OCI-LY1 (cell line): ENCODE measurements at regions not wholly inside any gene's neighbourhood (a gene's known extent, or its start where the extent isn't known, plus 50 kb on each side); places are given as distances from the start of the nearest gene placed in this dataset.

ENCODE experiments used
- H2AFZ ChIP-seq: fragments of 200-600 bp; sonication (generic), shearing (Covaris generic); 2 replicates; pipeline ENCODE4 v1.6.0; 2014; ENCODE audit warnings: antibody characterized with exemption, mild to moderate bottlenecking, low read length
- H3F3A ChIP-seq: fragments of 200-600 bp; sonication (generic), shearing (Covaris generic); 2 replicates; pipeline ENCODE4 v1.6.0; 2014; ENCODE audit warnings: mild to moderate bottlenecking, antibody characterized with exemption, low read length, moderate library complexity; ENCODE audit not compliant: insufficient read depth
- H3K27ac ChIP-seq: fragments of 200-600 bp; sonication (generic); 2 replicates; pipeline ENCODE4 v1.5.1; 2014; ENCODE audit warnings: low read length, mixed run types, mild to moderate bottlenecking, low read depth; ENCODE audit not compliant: poor library complexity, severe bottlenecking
- H3K27me3 ChIP-seq: fragments of 200-600 bp; sonication (generic); 2 replicates; pipeline ENCODE4 v1.6.0; 2014; ENCODE audit warnings: antibody characterized with exemption, mild to moderate bottlenecking, low read length, moderate library complexity; ENCODE audit not compliant: insufficient read depth
- H3K36me3 ChIP-seq: fragments of 200-600 bp; sonication (generic); 2 replicates; pipeline ENCODE4 v1.6.1; 2014; ENCODE audit warnings: mild to moderate bottlenecking, antibody characterized with exemption, low read length, moderate library complexity, mixed read lengths; ENCODE audit not compliant: insufficient read depth
- H3K4me1 ChIP-seq: fragments of 200-600 bp; sonication (generic); 2 replicates; pipeline ENCODE4 v1.5.1; 2014; ENCODE audit warnings: mild to moderate bottlenecking, low read length, moderate library complexity; ENCODE audit not compliant: insufficient read depth, severe bottlenecking
- H3K4me2 ChIP-seq: fragments of 200-600 bp; sonication (generic), shearing (Covaris generic); 2 replicates; pipeline ENCODE4 v1.6.1; 2014; ENCODE audit warnings: low read length
- H3K4me3 ChIP-seq: fragments of 200-600 bp; sonication (generic); 2 replicates; pipeline ENCODE4 v1.5.1; 2014; ENCODE audit warnings: low read length, low read depth, mild to moderate bottlenecking, mixed read lengths; ENCODE audit not compliant: poor library complexity, severe bottlenecking
- H3K79me2 ChIP-seq: fragments of 200-600 bp; shearing (Covaris generic); 2 replicates; pipeline ENCODE4 v1.6.1; 2016; ENCODE audit warnings: mixed run types, low read length, mixed read lengths; ENCODE audit not compliant: insufficient read depth
- H3K9ac ChIP-seq: fragments of 200-600 bp; sonication (generic), shearing (Covaris generic); 2 replicates; pipeline ENCODE4 v1.6.1; 2014; ENCODE audit warnings: mild to moderate bottlenecking, low read length, mixed read lengths
- H3K9me2 ChIP-seq: fragments of 200-600 bp; sonication (generic), shearing (Covaris generic); 2 replicates; pipeline ENCODE4 v1.6.1; 2014; ENCODE audit warnings: low read depth, mild to moderate bottlenecking, low read length, mixed read lengths
- H3K9me3 ChIP-seq: fragments of 200-600 bp; shearing (Covaris generic); 2 replicates; pipeline ENCODE4 v1.6.1; 2014; ENCODE audit warnings: low read length, mixed read lengths
- H4K20me1 ChIP-seq: fragments of 200-600 bp; sonication (generic), shearing (Covaris generic); 2 replicates; pipeline ENCODE4 v1.6.0; 2016; ENCODE audit warnings: mild to moderate bottlenecking, low read length; ENCODE audit not compliant: insufficient read depth
- CTCF ChIP-seq: fragments of 200-600 bp; sonication (generic), shearing (Covaris generic); IDR thresholded peaks from 2 replicates; pipeline ENCODE4 v1.5.1; 2017; ENCODE audit warnings: mild to moderate bottlenecking, antibody characterized with exemption, low read length, moderate library complexity, mixed read lengths
- EZH2 ChIP-seq: fragments of 200-600 bp; sonication (generic), shearing (Covaris generic); IDR thresholded peaks from 2 replicates; pipeline ENCODE4 v1.8.0; 2017; ENCODE audit warnings: borderline replicate concordance, mixed run types, mild to moderate bottlenecking, antibody characterized with exemption, low read length, moderate library complexity, mixed read lengths

- Histone ChIP-seq H3K27ac (no peak overlapping the region), H3F3A (no peaks in the 10 kb centered on the region), H3K79me2 (no peaks in the 10 kb centered on the region), H3K36me3 (no peaks in the 10 kb centered on the region), H4K20me1 (no peaks in the 10 kb centered on the region; the same call in 1 of the 2 replicates), H3K27me3 (no peaks in the 10 kb centered on the region), H3K4me3 (no peak overlapping the region), H3K4me2 (no peak overlapping the region), H3K4me1 (no peaks in the 10 kb centered on the region), H3K9me3 (no peaks in the 10 kb centered on the region), H2AFZ (no peak overlapping the region), H3K9me2 (no peaks in the 10 kb centered on the region), H3K9ac (no peak overlapping the region)
- no peak for TF ChIP-seq EZH2
- no peak for TF ChIP-seq CTCF
These were observed 872.4 kb downstream of the C6orf118 start for GRCh38 chr6:164436976-164437375.

DNA sequence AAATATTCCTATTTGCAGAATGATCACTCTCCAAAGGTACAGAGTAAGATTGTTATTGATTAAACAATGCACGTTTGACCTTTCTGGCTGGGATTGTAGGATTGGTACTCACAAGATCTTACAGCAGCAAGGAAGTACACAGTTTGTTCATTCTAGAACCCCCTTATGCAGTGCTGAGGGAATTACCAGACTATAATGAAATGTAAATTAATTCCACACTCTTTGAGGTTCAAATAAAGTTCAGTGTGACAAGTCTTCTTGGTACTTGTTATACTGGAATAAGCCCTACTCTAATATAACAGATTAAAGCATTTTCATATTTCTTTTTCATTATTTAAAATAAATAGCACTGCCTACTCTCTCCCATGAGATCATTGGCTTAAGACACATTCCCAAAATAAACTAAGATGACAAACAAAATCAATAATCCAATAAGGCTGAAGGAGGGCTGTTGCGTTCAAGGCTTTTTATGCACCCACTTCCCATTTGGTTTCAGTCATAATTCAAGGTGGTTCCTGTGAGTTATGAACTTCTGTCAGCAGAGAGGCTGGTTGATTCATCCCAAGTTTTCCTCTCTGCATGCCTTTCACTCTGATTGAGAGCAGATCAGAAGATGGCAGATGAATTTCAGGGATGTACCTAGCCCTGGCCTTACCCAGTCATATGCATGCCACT lies 881.5 kb downstream of the C6orf118 start:
- H3K9me2 ChIP-seq: no peaks in the 10 kb centered on the region
- no peak overlapping the region for H3K9ac ChIP-seq
- H3K79me2 ChIP-seq: no peaks in the 10 kb centered on the region
- no peak overlapping the region for H3K4me2 ChIP-seq
- no peaks in the 10 kb centered on the region for H4K20me1 ChIP-seq
- H3K4me1 ChIP-seq: no peaks in the 10 kb centered on the region
- H3F3A ChIP-seq: no peaks in the 10 kb centered on the region
- H3K36me3 ChIP-seq: no peaks in the 10 kb centered on the region
- H3K27me3 ChIP-seq: no peaks in the 10 kb centered on the region
- TF ChIP-seq EZH2: no peak
- no peak for TF ChIP-seq CTCF
- no peak overlapping the region for H3K4me3 ChIP-seq
- H2AFZ ChIP-seq: no peak overlapping the region
- no peaks in the 10 kb centered on the region for H3K9me3 ChIP-seq
- no peak overlapping the region for H3K27ac ChIP-seq

- no peaks in the 10 kb centered on the region for H3K9me2 ChIP-seq
- no peaks in the 10 kb centered on the region for H3F3A ChIP-seq
- no peak for TF ChIP-seq EZH2
- no peak for TF ChIP-seq CTCF
- no peaks in the 10 kb centered on the region for H3K4me1 ChIP-seq
- H3K4me3 ChIP-seq: no peak overlapping the region
- no peaks in the 10 kb centered on the region for H3K27me3 ChIP-seq
- 0 out of 2 replicates have a peak, but pooled peaks cover 2% of the 10 kb centered on the region for H3K9me3 ChIP-seq
- H3K79me2 ChIP-seq: no peaks in the 10 kb centered on the region
- H2AFZ ChIP-seq: no peak overlapping the region
- H3K36me3 ChIP-seq: no peaks in the 10 kb centered on the region
- no peak overlapping the region for H3K9ac ChIP-seq
- no peak overlapping the region for H3K27ac ChIP-seq
- no peaks in the 10 kb centered on the region for H4K20me1 ChIP-seq
- no peak overlapping the region for H3K4me2 ChIP-seq
These were observed 884.9 kb downstream of the C6orf118 start for GRCh38 chr6:164424489-164424888.
